Erythroblast (primary cell): ENCODE measurements at regions not wholly inside any gene's neighbourhood (a gene's known extent, or its start where the extent isn't known, plus 50 kb on each side); places are given as distances from the start of the nearest gene placed in this dataset.

ENCODE experiments used
- GATA1 ChIP-seq: IDR thresholded peaks from 2 replicates; pipeline ENCODE4 v1.6.1; 2011; ENCODE audit warnings: low read depth, mild to moderate bottlenecking, control low read depth, low read length, moderate library complexity
- POLR2A ChIP-seq: IDR thresholded peaks from 2 replicates; pipeline ENCODE4 v1.6.1; 2011; ENCODE audit warnings: mild to moderate bottlenecking, low read length

GRCh38 chr20:40771308-40771610, 82.2 kb upstream of the MAFB start:
- TF ChIP-seq POLR2A, result no peak
- TF ChIP-seq GATA1, result no peak
